Cardiac muscle cell (in vitro differentiated cells and primary cell): ENCODE measurements at regions not wholly inside any gene's neighbourhood (a gene's known extent, or its start where the extent isn't known, plus 50 kb on each side); places are given as distances from the start of the nearest gene placed in this dataset.
A peak's percentile ranks its signal among the peaks of the same experiment; 100 is the strongest.
"Not testable (repeated sequence)": the region's sequence is repeated elsewhere in the genome, so short reads cannot be mapped to it uniquely, and the experiment has no call there.

Experiments
- DNase-seq, 2 donors: peaks; one replicate each; pipeline versions ENCODE4 v3.0.0 to v3.0.0-alpha.2; 2010 to 2017; ENCODE audit warnings: low read depth in 1 of 2, low spot score in 1 of 2
- H3K27ac ChIP-seq: fragments of 200-600 bp; sonication (generic); 2 replicates; pipeline ENCODE4 v1.5.1; 2016
- H3K27me3 ChIP-seq: fragments of 200-600 bp; sonication (generic); 2 replicates; pipeline ENCODE4 v1.6.0; 2016; ENCODE audit warnings: control low read depth
- H3K36me3 ChIP-seq: fragments of 200-600 bp; sonication (generic); 2 replicates; pipeline ENCODE4 v1.5.1; 2016; ENCODE audit warnings: control low read depth
- H3K4me1 ChIP-seq: fragments of 200-600 bp; sonication (generic); 2 replicates; pipeline ENCODE4 v1.8.1; 2017; ENCODE audit warnings: low read depth, mild to moderate bottlenecking, mixed run types
- H3K4me3 ChIP-seq: fragments of 200-600 bp; sonication (generic); 2 replicates; pipeline ENCODE4 v1.5.1; 2016; ENCODE audit warnings: mild to moderate bottlenecking
- H3K9me3 ChIP-seq: fragments of 200-600 bp; sonication (generic); 2 replicates; pipeline ENCODE4 v1.5.1; 2017; ENCODE audit warnings: low read depth, mild to moderate bottlenecking, control low read depth
- CTCF ChIP-seq: IDR thresholded peaks from 2 replicates; pipeline ENCODE4 v1.5.1; 2012; ENCODE audit warnings: low read depth, mild to moderate bottlenecking, low read length

GRCh38 chr12:107216411-107216810, 123.1 kb upstream of the CRY1 start:
- H3K4me3 ChIP-seq, DNase-seq, H3K27ac ChIP-seq, H3K9me3 ChIP-seq, H3K36me3 ChIP-seq, H3K27me3 ChIP-seq, H3K4me1 ChIP-seq: not testable (repeated sequence)

- H3K36me3 ChIP-seq, result no peaks in the 10 kb centered on the region
- DNase-seq, result no peak
- TF ChIP-seq CTCF, result no peak
- H3K27me3 ChIP-seq, result no peaks in the 10 kb centered on the region
- H3K9me3 ChIP-seq, result no peaks in the 10 kb centered on the region
- H3K27ac ChIP-seq, result no peak overlapping the region
- no peaks in the 10 kb centered on the region for H3K4me1 ChIP-seq
- no peak overlapping the region for H3K4me3 ChIP-seq
These were observed 126.0 kb upstream of the CRY1 start for GRCh38 chr12:107219301-107219700.

- Histone ChIP-seq H3K4me3 (no peak overlapping the region), H3K36me3 (no peaks in the 10 kb centered on the region), H3K27ac (no peak overlapping the region), H3K9me3 (no peaks in the 10 kb centered on the region), H3K27me3 (no peaks in the 10 kb centered on the region), H3K4me1 (no peaks in the 10 kb centered on the region)
- TF ChIP-seq CTCF, result no peak
- no peak for DNase-seq
These were observed 128.6 kb upstream of the CRY1 start for GRCh38 chr12:107221913-107222312.

- Histone ChIP-seq H3K9me3 (no peaks in the 10 kb centered on the region), H3K27ac (no peak overlapping the region), H3K4me1 (no peaks in the 10 kb centered on the region), H3K36me3 (no peaks in the 10 kb centered on the region), H3K27me3 (no peaks in the 10 kb centered on the region), H3K4me3 (no peak overlapping the region)
- no peak for TF ChIP-seq CTCF
- DNase-seq, result no peak
These were observed 130.5 kb upstream of the CRY1 start for GRCh38 chr12:107223821-107224220.

GRCh38 chr12:107225635-107226034, 132.3 kb upstream of the CRY1 start:
- no peaks in the 10 kb centered on the region for H3K9me3 ChIP-seq
- H3K4me1 ChIP-seq, result no peaks in the 10 kb centered on the region
- no peak for TF ChIP-seq CTCF
- no peak overlapping the region for H3K27ac ChIP-seq
- H3K27me3 ChIP-seq, result no peaks in the 10 kb centered on the region
- no peak overlapping the region for H3K4me3 ChIP-seq
- peak in 1 of 2 donors; percentile 6 for DNase-seq
- H3K36me3 ChIP-seq, result no peaks in the 10 kb centered on the region

GRCh38 chr12:107226126-107226525, 132.8 kb upstream of the CRY1 start:
- Histone ChIP-seq H3K27ac (no peak overlapping the region), H3K4me3 (no peak overlapping the region), H3K9me3 (no peaks in the 10 kb centered on the region), H3K27me3 (no peaks in the 10 kb centered on the region), H3K36me3 (no peaks in the 10 kb centered on the region), H3K4me1 (no peaks in the 10 kb centered on the region)
- TF ChIP-seq CTCF, result no peak
- no peak for DNase-seq
